COLO668 (cell line): ENCODE measurements at regions not wholly inside any gene's neighbourhood (a gene's known extent, or its start where the extent isn't known, plus 50 kb on each side); places are given as distances from the start of the nearest gene placed in this dataset.
A peak's percentile ranks its signal among the peaks of the same experiment; 100 is the strongest.

Experiments
- DNase-seq: peaks from one replicate; lab custom pipeline; 2025; ENCODE audit not compliant: unreplicated experiment; lab: John Stamatoyannopoulos, UW

GRCh38 chr11:26078231-26078821 is 253.6 kb upstream of the ANO3 start:
- no peak for DNase-seq

GRCh38 chr11:26084313-26084712 is 247.6 kb upstream of the ANO3 start:
- DNase-seq: no peak

GRCh38 chr11:26086028-26086427 is 245.9 kb upstream of the ANO3 start:
- no peak for DNase-seq

- no peak for DNase-seq
Observed at GRCh38 chr11:26087120-26087935, 244.6 kb upstream of the ANO3 start.

GRCh38 chr11:26088391-26088790 is 243.5 kb upstream of the ANO3 start:
- DNase-seq: no peak

- no peak for DNase-seq
Observed at GRCh38 chr11:26090651-26091050, 241.3 kb upstream of the ANO3 start.

GRCh38 chr11:26093206-26093605 is 238.7 kb upstream of the ANO3 start:
- DNase-seq: no peak

- no peak for DNase-seq
Observed at GRCh38 chr11:26095340-26095739, 236.6 kb upstream of the ANO3 start.

- no peak for DNase-seq
Observed at GRCh38 chr11:26096451-26096850, 235.5 kb upstream of the ANO3 start.

- DNase-seq: no peak
Observed at GRCh38 chr11:26102325-26102724, 229.6 kb upstream of the ANO3 start.

- DNase-seq: no peak
Observed at GRCh38 chr11:26105762-26106423, 226.0 kb upstream of the ANO3 start.

- DNase-seq: no peak
Observed at GRCh38 chr11:26106726-26107125, 225.2 kb upstream of the ANO3 start.

GRCh38 chr11:26109658-26110368 is 222.1 kb upstream of the ANO3 start:
- no peak for DNase-seq

GRCh38 chr11:26112264-26112663 is 219.7 kb upstream of the ANO3 start:
- no peak for DNase-seq

GRCh38 chr11:26121466-26121865 is 210.5 kb upstream of the ANO3 start:
- no peak for DNase-seq

- DNase-seq: no peak
Observed at GRCh38 chr11:26126741-26127140, 205.2 kb upstream of the ANO3 start.

GRCh38 chr11:26127336-26127735 is 204.6 kb upstream of the ANO3 start:
- DNase-seq: no peak

GRCh38 chr11:26131406-26131805 is 200.5 kb upstream of the ANO3 start:
- DNase-seq: no peak

- no peak for DNase-seq
Observed at GRCh38 chr11:26134053-26134452, 197.9 kb upstream of the ANO3 start.

- DNase-seq: peak; percentile 2
Observed at GRCh38 chr11:26134481-26135355, 197.2 kb upstream of the ANO3 start.

GRCh38 chr11:26137651-26138050 is 194.3 kb upstream of the ANO3 start:
- no peak for DNase-seq
